ENCODE measurements at regions not wholly inside any gene's neighbourhood (a gene's known extent, or its start where the extent isn't known, plus 50 kb on each side); places are given as distances from the start of the nearest gene placed in this dataset.

DNA sequence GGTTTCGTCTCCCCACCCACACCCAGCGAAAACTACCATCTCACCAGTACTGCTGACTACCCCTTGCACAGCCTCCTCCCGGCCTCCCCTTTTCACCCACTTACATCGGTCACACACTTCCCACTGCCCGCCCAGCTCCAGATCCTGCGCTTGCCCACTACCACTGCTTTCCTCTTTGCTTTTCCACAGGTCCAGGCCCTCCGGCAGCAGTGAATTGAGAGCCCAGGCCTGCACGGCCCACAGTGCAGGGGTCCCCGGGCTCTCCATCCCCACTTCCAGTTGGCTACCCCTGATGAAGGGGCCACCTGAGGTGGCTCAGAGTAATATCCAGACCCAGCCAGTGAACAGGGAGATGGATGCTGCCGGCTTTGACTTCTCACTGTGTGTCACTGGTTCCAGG lies 120.2 kb upstream of the FSTL4 start:
- TF ChIP-seq, protein P1, sequence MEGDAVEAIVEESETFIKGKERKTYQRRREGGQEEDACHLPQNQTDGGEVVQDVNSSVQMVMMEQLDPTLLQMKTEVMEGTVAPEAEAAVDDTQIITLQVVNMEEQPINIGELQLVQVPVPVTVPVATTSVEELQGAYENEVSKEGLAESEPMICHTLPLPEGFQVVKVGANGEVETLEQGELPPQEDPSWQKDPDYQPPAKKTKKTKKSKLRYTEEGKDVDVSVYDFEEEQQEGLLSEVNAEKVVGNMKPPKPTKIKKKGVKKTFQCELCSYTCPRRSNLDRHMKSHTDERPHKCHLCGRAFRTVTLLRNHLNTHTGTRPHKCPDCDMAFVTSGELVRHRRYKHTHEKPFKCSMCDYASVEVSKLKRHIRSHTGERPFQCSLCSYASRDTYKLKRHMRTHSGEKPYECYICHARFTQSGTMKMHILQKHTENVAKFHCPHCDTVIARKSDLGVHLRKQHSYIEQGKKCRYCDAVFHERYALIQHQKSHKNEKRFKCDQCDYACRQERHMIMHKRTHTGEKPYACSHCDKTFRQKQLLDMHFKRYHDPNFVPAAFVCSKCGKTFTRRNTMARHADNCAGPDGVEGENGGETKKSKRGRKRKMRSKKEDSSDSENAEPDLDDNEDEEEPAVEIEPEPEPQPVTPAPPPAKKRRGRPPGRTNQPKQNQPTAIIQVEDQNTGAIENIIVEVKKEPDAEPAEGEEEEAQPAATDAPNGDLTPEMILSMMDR (conservative IDR thresholded peaks at IDR 0.05 in 1 of 2, IDR thresholded peaks at IDR 0.05 in 1 of 2; ENCODE audit: extremely low read depth in 1 of 2, insufficient read depth in 1 of 2, low read depth in 1 of 2, low read length in 2 of 2): no peak
- no peak for TF ChIP-seq EZH2 (IDR thresholded peaks at IDR 0.05; ENCODE audit: borderline replicate concordance, low read length)
